ENCODE measurements at regions not wholly inside any gene's neighbourhood (a gene's known extent, or its start where the extent isn't known, plus 50 kb on each side); places are given as distances from the start of the nearest gene placed in this dataset.

DNA sequence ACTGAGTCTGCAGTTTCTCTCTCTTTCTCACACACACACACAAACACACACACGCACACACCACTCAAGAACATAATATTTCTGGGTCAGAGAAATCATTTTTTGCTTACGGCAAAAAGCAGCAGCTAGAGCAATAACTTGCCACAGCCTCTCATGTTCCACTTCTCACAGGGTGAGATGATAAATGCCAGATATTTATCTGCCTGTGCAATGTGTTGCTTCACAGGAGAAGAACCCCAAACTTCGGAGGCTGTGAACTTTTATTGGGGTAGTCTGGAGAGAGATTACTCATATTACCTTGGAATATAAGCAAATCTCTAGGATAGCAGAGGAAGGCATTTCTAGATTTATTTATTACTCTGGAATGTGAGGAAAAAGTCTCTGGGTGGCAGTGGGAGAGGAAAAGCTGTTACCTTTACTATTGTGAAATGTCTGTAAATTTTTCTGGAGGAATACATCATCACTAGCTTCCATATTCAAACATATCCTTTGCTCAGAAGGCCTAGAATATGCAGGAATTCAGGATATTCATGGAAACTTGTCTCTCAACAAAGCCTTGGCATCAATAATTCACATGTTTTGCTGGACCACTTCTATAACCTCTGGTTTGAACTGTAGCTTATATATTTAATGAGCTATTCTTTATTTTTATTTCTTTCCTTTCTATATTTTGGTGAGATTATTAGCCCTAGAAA is 369.2 kb downstream of the NSUN3 start:
- H3K27ac ChIP-seq = no peak overlapping the region
- TF ChIP-seq POLR2A (IDR thresholded peaks at IDR 0.05) = no peak
- TF ChIP-seq, protein P1, sequence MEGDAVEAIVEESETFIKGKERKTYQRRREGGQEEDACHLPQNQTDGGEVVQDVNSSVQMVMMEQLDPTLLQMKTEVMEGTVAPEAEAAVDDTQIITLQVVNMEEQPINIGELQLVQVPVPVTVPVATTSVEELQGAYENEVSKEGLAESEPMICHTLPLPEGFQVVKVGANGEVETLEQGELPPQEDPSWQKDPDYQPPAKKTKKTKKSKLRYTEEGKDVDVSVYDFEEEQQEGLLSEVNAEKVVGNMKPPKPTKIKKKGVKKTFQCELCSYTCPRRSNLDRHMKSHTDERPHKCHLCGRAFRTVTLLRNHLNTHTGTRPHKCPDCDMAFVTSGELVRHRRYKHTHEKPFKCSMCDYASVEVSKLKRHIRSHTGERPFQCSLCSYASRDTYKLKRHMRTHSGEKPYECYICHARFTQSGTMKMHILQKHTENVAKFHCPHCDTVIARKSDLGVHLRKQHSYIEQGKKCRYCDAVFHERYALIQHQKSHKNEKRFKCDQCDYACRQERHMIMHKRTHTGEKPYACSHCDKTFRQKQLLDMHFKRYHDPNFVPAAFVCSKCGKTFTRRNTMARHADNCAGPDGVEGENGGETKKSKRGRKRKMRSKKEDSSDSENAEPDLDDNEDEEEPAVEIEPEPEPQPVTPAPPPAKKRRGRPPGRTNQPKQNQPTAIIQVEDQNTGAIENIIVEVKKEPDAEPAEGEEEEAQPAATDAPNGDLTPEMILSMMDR (IDR thresholded peaks at IDR 0.05) = no peak

DNA sequence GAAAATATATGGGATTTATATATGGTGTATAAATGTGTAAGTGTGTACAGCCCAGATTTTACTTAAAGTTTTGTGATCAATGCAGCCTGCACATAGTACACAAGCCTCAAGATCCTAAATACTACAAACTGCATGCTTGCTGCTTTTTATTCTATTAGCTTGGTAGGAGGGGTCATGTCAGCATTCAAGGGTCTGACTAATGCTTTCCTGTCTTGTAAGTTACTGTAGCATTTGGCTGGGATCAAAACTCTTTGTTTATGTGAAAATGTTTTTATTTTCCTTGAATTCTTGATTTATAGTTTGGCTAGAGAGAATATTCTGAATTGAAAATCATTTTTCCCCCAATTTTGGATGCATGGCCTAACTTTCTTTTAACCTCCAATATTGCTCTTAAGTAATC is 370.9 kb downstream of the NSUN3 start:
- H3K4me1 ChIP-seq = no peaks in the 10 kb centered on the region
- TF ChIP-seq POLR2A (IDR thresholded peaks at IDR 0.05) = no peak
- TF ChIP-seq, protein P1 (IDR thresholded peaks at IDR 0.05) = no peak
- no peak overlapping the region for H3K4me3 ChIP-seq
- no peaks in the 10 kb centered on the region for H3K27me3 ChIP-seq
- no peaks in the 10 kb centered on the region for H3K9me3 ChIP-seq
- no peaks in the 10 kb centered on the region for H3K36me3 ChIP-seq
- no peak for DNase-seq
- H3K27ac ChIP-seq = no peak overlapping the region

More for the DNA sequence above, 369.2 kb downstream of the NSUN3 start:
- DNase-seq = no peak
- Histone ChIP-seq H3K9me3 (no peaks in the 10 kb centered on the region), H3K4me1 (no peaks in the 10 kb centered on the region), H3K4me3 (no peak overlapping the region), H3K27me3 (no peaks in the 10 kb centered on the region), H3K36me3 (no peaks in the 10 kb centered on the region)

DNA sequence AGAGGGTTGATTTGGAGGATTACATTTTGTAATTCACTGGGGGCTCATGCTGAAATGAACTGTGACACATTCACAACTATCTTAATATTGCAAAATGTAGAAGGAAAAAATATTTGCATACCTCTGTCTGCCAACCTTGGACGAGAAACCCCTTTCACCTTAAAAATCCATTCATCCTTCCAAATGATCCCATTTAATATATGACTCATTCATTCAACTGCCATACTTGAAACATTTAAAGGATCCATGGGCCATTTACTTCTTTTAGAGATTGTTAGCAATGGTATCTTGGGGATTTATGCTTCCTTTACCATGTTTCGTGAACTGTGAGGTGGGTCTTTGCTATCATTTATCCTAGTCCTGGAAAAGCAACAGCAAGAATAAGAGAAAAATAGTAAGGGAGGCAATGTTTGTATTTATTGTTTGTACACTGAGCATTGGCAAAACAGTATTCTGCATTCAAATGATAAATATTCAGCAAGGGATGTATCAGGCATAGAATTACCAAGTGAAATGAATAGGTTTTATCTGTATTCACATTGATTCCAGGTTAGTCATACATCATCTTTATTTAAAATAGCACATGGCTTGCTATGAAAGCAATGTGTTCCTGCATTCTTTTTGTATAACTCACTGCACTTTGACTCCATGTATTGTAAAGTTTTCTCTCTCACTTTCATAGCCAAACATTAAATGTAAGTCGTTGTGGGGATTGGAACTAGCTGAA is 378.1 kb downstream of the NSUN3 start:
- Histone ChIP-seq H3K27me3 (no peaks in the 10 kb centered on the region), H3K9me3 (no peaks in the 10 kb centered on the region), H3K27ac (no peak overlapping the region), H3K4me3 (no peak overlapping the region), H3K36me3 (no peaks in the 10 kb centered on the region), H3K4me1 (no peaks in the 10 kb centered on the region)
- DNase-seq = no peak
- TF ChIP-seq, protein P1 (IDR thresholded peaks at IDR 0.05) = no peak
- TF ChIP-seq POLR2A (IDR thresholded peaks at IDR 0.05) = no peak

DNA sequence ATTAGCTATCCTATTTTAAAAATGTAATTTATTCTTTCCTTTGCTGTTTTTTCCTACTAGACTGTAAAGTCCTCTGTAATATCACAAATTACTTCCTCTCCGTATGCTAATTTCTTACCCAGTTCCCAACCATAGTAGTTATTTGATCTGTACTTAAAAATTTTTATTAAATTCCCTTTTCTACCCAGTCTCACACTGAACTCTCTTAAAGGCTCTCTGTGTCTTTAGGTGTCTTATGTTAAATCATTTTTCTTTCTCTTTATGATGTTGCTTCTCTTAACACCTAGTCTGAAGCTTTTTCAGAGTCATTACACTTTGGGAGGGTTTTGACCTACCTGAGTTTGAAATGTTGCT is 378.6 kb downstream of the NSUN3 start:
- Histone ChIP-seq H3K36me3 (no peaks in the 10 kb centered on the region), H3K4me3 (no peak overlapping the region), H3K27ac (no peak overlapping the region), H3K9me3 (no peaks in the 10 kb centered on the region), H3K27me3 (no peaks in the 10 kb centered on the region), H3K4me1 (no peaks in the 10 kb centered on the region)
- TF ChIP-seq, protein P1 (IDR thresholded peaks at IDR 0.05) = no peak
- TF ChIP-seq POLR2A (IDR thresholded peaks at IDR 0.05) = no peak
- DNase-seq = no peak

DNA sequence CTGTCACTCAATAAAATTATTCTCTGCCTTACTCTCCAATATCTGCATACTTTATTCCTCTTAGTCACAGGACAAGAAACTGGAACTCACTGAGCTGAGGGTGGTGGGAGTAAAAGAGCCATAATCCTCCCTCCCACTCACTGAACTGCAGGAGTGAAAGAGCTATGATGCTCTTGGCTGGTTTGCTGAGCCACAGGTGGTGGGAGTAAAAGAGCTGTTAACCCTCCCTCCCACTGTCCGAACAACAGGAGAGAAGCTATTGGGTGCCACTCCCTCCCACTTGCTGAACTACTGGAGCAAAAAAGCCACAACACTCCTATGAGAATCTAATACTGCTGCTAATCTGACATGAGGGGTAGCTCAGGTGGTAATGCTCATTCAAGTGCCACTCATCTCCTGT is 391.0 kb downstream of the NSUN3 start:
- Histone ChIP-seq H3K9me3 (peaks cover 0 to 4% (median 0%) of the 10 kb centered on the region in 4 donors), H3K36me3 (no peaks in the 10 kb centered on the region), H3K4me1 (no peaks in the 10 kb centered on the region), H3K27me3 (no peaks in the 10 kb centered on the region), H3K4me3 (no peak overlapping the region), H3K27ac (no peak overlapping the region)
- no peak for TF ChIP-seq POLR2A (IDR thresholded peaks at IDR 0.05)
- TF ChIP-seq, protein P1 (IDR thresholded peaks at IDR 0.05) = no peak
- no peak for DNase-seq
